ENCODE measurements at regions not wholly inside any gene's neighbourhood (a gene's known extent, or its start where the extent isn't known, plus 50 kb on each side); places are given as distances from the start of the nearest gene placed in this dataset.

DNA sequence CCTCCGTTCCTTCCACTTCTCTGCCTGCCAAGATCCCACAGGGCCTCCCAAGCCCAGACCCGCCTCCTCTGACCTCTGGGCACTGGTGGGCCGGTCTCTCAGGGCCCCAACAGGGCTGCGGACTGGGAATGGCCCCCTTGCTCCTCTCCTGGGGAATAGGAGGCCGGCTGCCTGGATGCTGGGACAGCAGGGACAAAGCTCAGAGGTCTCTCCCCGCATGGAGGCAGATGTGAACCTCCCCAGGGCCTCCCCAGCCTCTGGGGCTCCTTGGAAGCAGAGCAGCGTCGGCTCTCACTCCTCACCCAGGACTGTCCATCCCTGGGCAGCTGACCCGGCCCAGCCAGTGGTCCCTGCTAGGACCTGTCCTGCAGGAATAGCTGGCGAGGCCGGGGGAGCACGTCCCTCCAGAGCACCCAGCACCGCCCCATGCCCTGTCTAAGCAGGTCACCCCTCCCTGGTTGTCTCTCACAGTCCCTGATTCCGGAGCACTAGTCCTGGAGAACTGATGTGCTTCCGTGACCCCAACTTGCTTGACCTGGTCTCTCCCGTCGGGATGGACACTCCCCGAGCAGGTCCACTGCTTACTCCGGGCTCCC, 85.8 kb downstream of the RTL6 start:
- H3K27me3 ChIP-seq (ENCODE audit: insufficient read depth, poor library complexity, severe bottlenecking): no peaks in the 10 kb centered on the region
- no peaks in the 10 kb centered on the region for H3K36me3 ChIP-seq (ENCODE audit: low read depth)
- no peak overlapping the region for H3K27ac ChIP-seq (ENCODE audit: poor library complexity, severe bottlenecking)
- H3K4me1 ChIP-seq (ENCODE audit: insufficient read depth, poor library complexity, severe bottlenecking): no peaks in the 10 kb centered on the region
- ATAC-seq (ENCODE audit: low read depth) (no peak), DNase-seq (ENCODE audit: low spot score) (no peak)
- no peaks in the 10 kb centered on the region for H3K9me3 ChIP-seq (ENCODE audit: severe bottlenecking)
- H3K4me3 ChIP-seq (ENCODE audit: severe bottlenecking): no peak overlapping the region
- no peak for TF ChIP-seq CTCF (IDR thresholded peaks at IDR 0.05; ENCODE audit: poor library complexity, severe bottlenecking)

GRCh38 chr22:44411226-44412135, 86.6 kb downstream of the RTL6 start:
- Histone ChIP-seq H3K27me3 (ENCODE audit: insufficient read depth, poor library complexity, severe bottlenecking) (no peaks in the 10 kb centered on the region), H3K27ac (ENCODE audit: poor library complexity, severe bottlenecking) (no peak overlapping the region), H3K9me3 (ENCODE audit: severe bottlenecking) (no peaks in the 10 kb centered on the region), H3K4me3 (ENCODE audit: severe bottlenecking) (no peak overlapping the region), H3K36me3 (ENCODE audit: low read depth) (no peaks in the 10 kb centered on the region), H3K4me1 (ENCODE audit: insufficient read depth, poor library complexity, severe bottlenecking) (no peaks in the 10 kb centered on the region)
- DNase-seq (ENCODE audit: low spot score) (no peak), ATAC-seq (ENCODE audit: low read depth) (no peak; the same call in 2 of the 3 replicates)
- no peak for TF ChIP-seq CTCF (IDR thresholded peaks at IDR 0.05; ENCODE audit: poor library complexity, severe bottlenecking)

DNA sequence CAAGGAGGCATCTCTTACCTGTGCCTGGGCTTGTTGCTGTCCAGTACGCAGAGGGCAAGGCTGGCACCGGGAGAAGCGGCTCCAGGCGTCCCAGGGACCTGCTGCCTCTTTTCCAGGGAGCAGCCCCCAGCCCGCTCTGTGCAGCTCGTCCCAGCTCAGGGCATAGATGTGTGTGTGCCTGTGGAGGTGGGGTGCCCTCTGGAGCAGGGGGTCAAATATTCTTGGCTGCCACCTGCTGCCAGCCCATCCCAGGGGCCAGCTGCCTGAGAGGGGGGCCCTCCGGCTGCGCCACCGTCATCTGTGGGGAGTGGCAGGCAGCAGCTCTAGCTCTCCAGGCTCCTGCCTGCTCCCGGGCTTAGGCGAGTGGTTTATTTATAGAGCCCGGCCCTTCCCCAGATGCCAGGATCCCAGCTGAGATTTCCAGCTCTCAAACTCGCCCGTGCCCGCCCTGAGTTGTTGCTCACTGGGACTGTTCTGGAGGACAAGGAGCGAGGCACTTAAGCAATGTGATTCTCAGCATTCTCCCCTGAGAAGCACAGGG, 87.5 kb downstream of the RTL6 start:
- Histone ChIP-seq H3K4me1 (ENCODE audit: insufficient read depth, poor library complexity, severe bottlenecking) (no peaks in the 10 kb centered on the region), H3K4me3 (ENCODE audit: severe bottlenecking) (no peak overlapping the region), H3K36me3 (ENCODE audit: low read depth) (no peaks in the 10 kb centered on the region), H3K27me3 (ENCODE audit: insufficient read depth, poor library complexity, severe bottlenecking) (no peaks in the 10 kb centered on the region), H3K27ac (ENCODE audit: poor library complexity, severe bottlenecking) (no peak overlapping the region), H3K9me3 (ENCODE audit: severe bottlenecking) (no peaks in the 10 kb centered on the region)
- DNase-seq (ENCODE audit: low spot score): no peak
- TF ChIP-seq CTCF (IDR thresholded peaks at IDR 0.05; ENCODE audit: poor library complexity, severe bottlenecking): no peak
- no peak for ATAC-seq (ENCODE audit: low read depth)

GRCh38 chr22:44409974-44410316, 88.1 kb downstream of the RTL6 start:
- no peak for ATAC-seq (ENCODE audit: low read depth)
- Histone ChIP-seq H3K36me3 (ENCODE audit: low read depth) (no peaks in the 10 kb centered on the region), H3K27ac (ENCODE audit: poor library complexity, severe bottlenecking) (no peak overlapping the region), H3K4me3 (ENCODE audit: severe bottlenecking) (no peak overlapping the region), H3K4me1 (ENCODE audit: insufficient read depth, poor library complexity, severe bottlenecking) (no peaks in the 10 kb centered on the region), H3K9me3 (ENCODE audit: severe bottlenecking) (no peaks in the 10 kb centered on the region), H3K27me3 (ENCODE audit: insufficient read depth, poor library complexity, severe bottlenecking) (no peaks in the 10 kb centered on the region)
- no peak for DNase-seq (ENCODE audit: low spot score)
- TF ChIP-seq CTCF (IDR thresholded peaks at IDR 0.05; ENCODE audit: poor library complexity, severe bottlenecking): no peak

Measured in RWPE2 (cell line).